ENCODE measurements at regions not wholly inside any gene's neighbourhood (a gene's known extent, or its start where the extent isn't known, plus 50 kb on each side); places are given as distances from the start of the nearest gene placed in this dataset.

DNA sequence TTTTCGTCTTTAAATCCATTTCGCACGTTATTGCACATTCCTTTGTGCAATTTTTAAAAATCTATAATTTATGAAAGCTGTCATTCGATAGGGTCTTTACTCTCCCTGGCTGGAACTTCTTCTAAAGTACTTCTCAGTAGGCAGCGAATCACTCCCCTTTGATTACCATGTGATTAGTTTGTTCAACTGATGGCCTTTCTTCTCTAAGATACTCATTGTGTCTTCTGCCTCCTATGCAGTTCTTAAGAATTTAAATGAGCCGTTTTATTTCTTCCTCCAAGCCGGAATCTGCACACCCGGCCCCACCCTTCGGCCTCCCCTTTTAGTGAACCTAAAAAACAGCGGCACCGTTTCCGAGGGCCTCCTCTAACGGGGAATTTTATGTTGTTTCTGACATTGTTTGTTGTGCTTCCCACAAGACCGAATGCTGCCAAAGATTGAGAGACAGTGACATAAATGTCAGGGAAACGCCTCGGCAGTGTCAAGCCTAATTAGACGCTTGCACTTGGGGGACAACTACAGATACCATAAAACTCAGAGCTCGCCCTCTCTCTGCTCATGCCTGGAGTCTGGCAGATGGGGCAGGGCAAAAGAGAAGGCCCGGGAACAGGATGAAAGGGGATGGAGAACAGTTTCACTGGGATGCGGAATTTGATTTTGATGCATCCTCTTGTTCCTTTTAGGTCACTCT lies 255.3 kb downstream of the BCL11A start:
- TF ChIP-seq CTCF (IDR thresholded peaks at IDR 0.05; ENCODE audit: poor library complexity, severe bottlenecking), result no peak
- no peak for TF ChIP-seq POLR2AphosphoS5 (IDR thresholded peaks at IDR 0.05)
- no peak for TF ChIP-seq MXI1 (conservative IDR thresholded peaks at IDR 0.05; ENCODE audit: poor library complexity, severe bottlenecking)
- TF ChIP-seq EZH2 (IDR thresholded peaks at IDR 0.05; ENCODE audit: borderline replicate concordance, insufficient read depth, low read length, poor library complexity, severe bottlenecking), result no peak
- TF ChIP-seq RAD21 (conservative IDR thresholded peaks at IDR 0.05), result no peak
